SK-N-SH (cell line): ENCODE measurements at regions not wholly inside any gene's neighbourhood (a gene's known extent, or its start where the extent isn't known, plus 50 kb on each side); places are given as distances from the start of the nearest gene placed in this dataset.

ENCODE experiments used
- MXI1 ChIP-seq: IDR thresholded peaks from 2 replicates; pipeline ENCODE4 v1.6.1; 2012; ENCODE audit warnings: mild to moderate bottlenecking, low read depth, low read length, improper control_type of control experiment
- TAF1 ChIP-seq: IDR thresholded peaks from 2 replicates; pipeline ENCODE4 v1.6.1; 2012; ENCODE audit warnings: low read depth, mild to moderate bottlenecking, low read length, moderate library complexity, borderline replicate concordance
- TF ChIP-seq, protein P1 (sequence below): fragments of 200-600 bp; sonication (generic); IDR thresholded peaks from 2 replicates; pipeline ENCODE4 v1.6.1; 2017; ENCODE audit warnings: antibody characterized with exemption, mild to moderate bottlenecking, moderate library complexity

- TF ChIP-seq, protein P1, sequence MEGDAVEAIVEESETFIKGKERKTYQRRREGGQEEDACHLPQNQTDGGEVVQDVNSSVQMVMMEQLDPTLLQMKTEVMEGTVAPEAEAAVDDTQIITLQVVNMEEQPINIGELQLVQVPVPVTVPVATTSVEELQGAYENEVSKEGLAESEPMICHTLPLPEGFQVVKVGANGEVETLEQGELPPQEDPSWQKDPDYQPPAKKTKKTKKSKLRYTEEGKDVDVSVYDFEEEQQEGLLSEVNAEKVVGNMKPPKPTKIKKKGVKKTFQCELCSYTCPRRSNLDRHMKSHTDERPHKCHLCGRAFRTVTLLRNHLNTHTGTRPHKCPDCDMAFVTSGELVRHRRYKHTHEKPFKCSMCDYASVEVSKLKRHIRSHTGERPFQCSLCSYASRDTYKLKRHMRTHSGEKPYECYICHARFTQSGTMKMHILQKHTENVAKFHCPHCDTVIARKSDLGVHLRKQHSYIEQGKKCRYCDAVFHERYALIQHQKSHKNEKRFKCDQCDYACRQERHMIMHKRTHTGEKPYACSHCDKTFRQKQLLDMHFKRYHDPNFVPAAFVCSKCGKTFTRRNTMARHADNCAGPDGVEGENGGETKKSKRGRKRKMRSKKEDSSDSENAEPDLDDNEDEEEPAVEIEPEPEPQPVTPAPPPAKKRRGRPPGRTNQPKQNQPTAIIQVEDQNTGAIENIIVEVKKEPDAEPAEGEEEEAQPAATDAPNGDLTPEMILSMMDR = no peak
- TF ChIP-seq TAF1 = no peak
- no peak for TF ChIP-seq MXI1
Observed at GRCh38 chr4:159422626-159423025, 319.7 kb downstream of the RAPGEF2 start.
